ENCODE measurements at regions not wholly inside any gene's neighbourhood (a gene's known extent, or its start where the extent isn't known, plus 50 kb on each side); places are given as distances from the start of the nearest gene placed in this dataset.
A peak's percentile ranks its signal among the peaks of the same experiment; 100 is the strongest.

DNA sequence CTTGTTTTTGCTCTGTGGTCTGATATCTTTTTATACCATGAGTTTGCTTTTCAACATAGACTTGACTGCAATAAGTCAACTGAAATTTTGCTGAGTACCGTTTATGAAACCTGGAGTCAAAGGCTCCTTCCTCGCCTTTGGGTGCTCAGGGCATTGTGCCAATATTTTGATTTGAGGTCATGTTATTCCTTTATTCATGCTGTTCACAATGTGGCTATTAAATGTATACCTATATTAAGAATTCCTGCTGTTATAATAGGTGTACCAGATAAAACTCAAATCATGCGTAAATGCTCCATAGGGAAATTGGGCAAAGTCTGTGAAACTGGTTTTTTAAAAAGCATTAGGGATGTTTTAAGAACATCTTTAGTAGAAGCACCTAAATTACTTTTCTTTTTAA is 334.0 kb upstream of the NUDT12 start:
- POLR2A ChIA-PET: no interaction called here
- BruUV-seq (replicated peaks): no TSS peak
- no peak for ATAC-seq

DNA sequence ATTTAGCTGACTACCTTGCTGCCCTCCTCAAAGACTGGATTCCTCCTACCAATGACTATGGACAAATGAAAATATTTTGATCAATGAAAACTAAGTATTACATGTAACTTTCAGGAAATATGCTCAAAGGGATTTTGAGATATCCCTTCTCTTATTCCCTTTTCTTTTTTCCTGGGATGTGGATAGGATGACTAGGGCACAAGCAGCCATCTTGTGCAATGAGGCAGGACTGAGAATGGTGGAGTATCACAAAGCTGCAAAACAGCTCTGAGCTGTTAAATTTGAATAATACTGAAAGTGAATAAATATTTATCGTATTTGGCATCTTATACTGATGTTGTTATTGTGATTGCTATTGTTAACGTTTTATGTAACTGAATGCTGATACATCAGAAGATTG is 333.1 kb upstream of the NUDT12 start:
- Histone ChIP-seq H3K4me1 (ENCODE audit: control insufficient read depth in 1 of 2, insufficient read depth in 2 of 2, low read length in 2 of 2) (no peaks in the 10 kb centered on the region), H3K79me2 (ENCODE audit: insufficient read depth, low read length) (no peaks in the 10 kb centered on the region), H3K9me2 (ENCODE audit: insufficient read depth) (no peaks in the 10 kb centered on the region), H3K27me3 (ENCODE audit: insufficient read depth, low read length) (no peaks in the 10 kb centered on the region), H4K20me1 (ENCODE audit: insufficient read depth) (no peaks in the 10 kb centered on the region), H3K4me2 (ENCODE audit: low read length) (no peak overlapping the region), H3K27ac (ENCODE audit: low read depth, low read length) (no peak overlapping the region), H3K9me3 (ENCODE audit: control insufficient read depth in 1 of 2, insufficient read depth in 1 of 2, low read depth in 1 of 2, low read length in 2 of 2) (no peaks in the 10 kb centered on the region), H3K9ac (ENCODE audit: low read length) (no peak overlapping the region), H2AFZ (ENCODE audit: low read depth, low read length, poor library complexity, severe bottlenecking) (no peak overlapping the region), H3K36me3 (ENCODE audit: control insufficient read depth in 1 of 2, insufficient read depth in 2 of 2, low read length in 2 of 2) (no peaks in the 10 kb centered on the region), H3K4me3 (replicated peaks in 1 of 2; ENCODE audit: low read depth in 1 of 2, low read length in 2 of 2) (no peak overlapping the region)
- TF ChIP-seq YY1 (IDR thresholded peaks at IDR 0.05; ENCODE audit: extremely low read depth, insufficient replicate concordance, low read depth, low read length) (peak; percentile 58), TCF7L2 (IDR thresholded peaks at IDR 0.05; ENCODE audit: borderline replicate concordance, extremely low read depth, insufficient read depth, insufficient read length) (no peak), SP1 (IDR thresholded peaks at IDR 0.05; ENCODE audit: low read depth) (no peak), EGR1 (IDR thresholded peaks at IDR 0.05; ENCODE audit: low read depth) (no peak)
- intact Hi-C loops (cut with micrococcal nuclease): no loop called here
- RAD21 ChIA-PET (ENCODE audit: low non-redundant PET in 1 of 2, low total read pairs in 2 of 2, uncharacterized antibody in 2 of 2, unreplicated experiment in 2 of 2): no interaction called here
- POLR2A ChIA-PET: no interaction called here
- ATAC-seq (no peak), DNase-seq (ENCODE audit: low read depth, low spot score) (no peak)
- CTCF ChIA-PET: no interaction called here
- BruUV-seq (replicated peaks): no TSS peak

More for the DNA sequence above, 334.0 kb upstream of the NUDT12 start:
- ChIA-PET RAD21 (ENCODE audit: low non-redundant PET in 1 of 2, low total read pairs in 2 of 2, uncharacterized antibody in 2 of 2, unreplicated experiment in 2 of 2) (no interaction called here), CTCF (no interaction called here)
- H3K9me3 ChIP-seq (ENCODE audit: control insufficient read depth in 1 of 2, insufficient read depth in 1 of 2, low read depth in 1 of 2, low read length in 2 of 2): no peaks in the 10 kb centered on the region
- TF ChIP-seq SRF (IDR thresholded peaks at IDR 0.05; ENCODE audit: low read depth): no peak
- TF ChIP-seq EZH2 (IDR thresholded peaks at IDR 0.05): no peak
- TF ChIP-seq, protein P1, sequence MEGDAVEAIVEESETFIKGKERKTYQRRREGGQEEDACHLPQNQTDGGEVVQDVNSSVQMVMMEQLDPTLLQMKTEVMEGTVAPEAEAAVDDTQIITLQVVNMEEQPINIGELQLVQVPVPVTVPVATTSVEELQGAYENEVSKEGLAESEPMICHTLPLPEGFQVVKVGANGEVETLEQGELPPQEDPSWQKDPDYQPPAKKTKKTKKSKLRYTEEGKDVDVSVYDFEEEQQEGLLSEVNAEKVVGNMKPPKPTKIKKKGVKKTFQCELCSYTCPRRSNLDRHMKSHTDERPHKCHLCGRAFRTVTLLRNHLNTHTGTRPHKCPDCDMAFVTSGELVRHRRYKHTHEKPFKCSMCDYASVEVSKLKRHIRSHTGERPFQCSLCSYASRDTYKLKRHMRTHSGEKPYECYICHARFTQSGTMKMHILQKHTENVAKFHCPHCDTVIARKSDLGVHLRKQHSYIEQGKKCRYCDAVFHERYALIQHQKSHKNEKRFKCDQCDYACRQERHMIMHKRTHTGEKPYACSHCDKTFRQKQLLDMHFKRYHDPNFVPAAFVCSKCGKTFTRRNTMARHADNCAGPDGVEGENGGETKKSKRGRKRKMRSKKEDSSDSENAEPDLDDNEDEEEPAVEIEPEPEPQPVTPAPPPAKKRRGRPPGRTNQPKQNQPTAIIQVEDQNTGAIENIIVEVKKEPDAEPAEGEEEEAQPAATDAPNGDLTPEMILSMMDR (IDR thresholded peaks at IDR 0.05 in 2 of 3, conservative IDR thresholded peaks at IDR 0.05 in 1 of 3; ENCODE audit: borderline replicate concordance in 1 of 3, insufficient read depth in 1 of 3, low read depth in 2 of 3, low read length in 2 of 3): no peak
- no peak for TF ChIP-seq CBX3 (IDR thresholded peaks at IDR 0.05; ENCODE audit: low read depth)
- TF ChIP-seq POLR2A (IDR thresholded peaks at IDR 0.05; ENCODE audit: borderline replicate concordance, extremely low read depth, insufficient read depth, insufficient read length): no peak
- no peaks in the 10 kb centered on the region for H3K9me2 ChIP-seq (ENCODE audit: insufficient read depth)
- no peaks in the 10 kb centered on the region for H3K79me2 ChIP-seq (ENCODE audit: insufficient read depth, low read length)
- no peak for DNase-seq (ENCODE audit: low read depth, low spot score)
- no peaks in the 10 kb centered on the region for H3K27me3 ChIP-seq (ENCODE audit: insufficient read depth, low read length)
- no peak overlapping the region for H3K4me2 ChIP-seq (ENCODE audit: low read length)
- intact Hi-C loops (cut with micrococcal nuclease): no loop called here
- H3K4me3 ChIP-seq (replicated peaks in 1 of 2; ENCODE audit: low read depth in 1 of 2, low read length in 2 of 2): no peak overlapping the region
- H3K9ac ChIP-seq (ENCODE audit: low read length): no peak overlapping the region
- H2AFZ ChIP-seq (ENCODE audit: low read depth, low read length, poor library complexity, severe bottlenecking): no peak overlapping the region
- H3K27ac ChIP-seq (ENCODE audit: low read depth, low read length): no peak overlapping the region
- H3K4me1 ChIP-seq (ENCODE audit: control insufficient read depth in 1 of 2, insufficient read depth in 2 of 2, low read length in 2 of 2): no peaks in the 10 kb centered on the region
- no peaks in the 10 kb centered on the region for H4K20me1 ChIP-seq (ENCODE audit: insufficient read depth)
- no peaks in the 10 kb centered on the region for H3K36me3 ChIP-seq (ENCODE audit: control insufficient read depth in 1 of 2, insufficient read depth in 2 of 2, low read length in 2 of 2)

Data from HCT116 (cell line).